ENCODE measurements at regions not wholly inside any gene's neighbourhood (a gene's known extent, or its start where the extent isn't known, plus 50 kb on each side); places are given as distances from the start of the nearest gene placed in this dataset.

DNA sequence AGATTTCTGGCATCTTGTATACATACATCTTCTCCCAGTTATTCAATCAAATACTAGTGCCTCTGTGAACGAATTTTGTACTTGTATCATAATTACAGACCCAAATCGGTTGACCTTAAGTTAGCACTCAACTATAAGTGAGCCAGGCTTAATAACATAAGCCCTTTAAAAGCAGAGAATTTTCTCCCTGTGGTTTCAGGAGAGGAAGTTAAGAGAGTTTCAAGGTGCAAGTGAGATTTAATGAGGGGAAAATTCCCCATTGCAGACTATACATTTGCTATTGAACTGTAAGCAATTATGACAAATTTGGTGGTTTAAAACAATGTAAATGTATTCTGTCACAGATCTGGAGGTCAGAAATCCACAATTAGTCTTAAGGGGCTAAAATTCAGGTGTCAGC is 261.9 kb upstream of the NREP start:
- TF ChIP-seq EP300 (IDR thresholded peaks at IDR 0.05), result no peak
- TF ChIP-seq, protein P1, sequence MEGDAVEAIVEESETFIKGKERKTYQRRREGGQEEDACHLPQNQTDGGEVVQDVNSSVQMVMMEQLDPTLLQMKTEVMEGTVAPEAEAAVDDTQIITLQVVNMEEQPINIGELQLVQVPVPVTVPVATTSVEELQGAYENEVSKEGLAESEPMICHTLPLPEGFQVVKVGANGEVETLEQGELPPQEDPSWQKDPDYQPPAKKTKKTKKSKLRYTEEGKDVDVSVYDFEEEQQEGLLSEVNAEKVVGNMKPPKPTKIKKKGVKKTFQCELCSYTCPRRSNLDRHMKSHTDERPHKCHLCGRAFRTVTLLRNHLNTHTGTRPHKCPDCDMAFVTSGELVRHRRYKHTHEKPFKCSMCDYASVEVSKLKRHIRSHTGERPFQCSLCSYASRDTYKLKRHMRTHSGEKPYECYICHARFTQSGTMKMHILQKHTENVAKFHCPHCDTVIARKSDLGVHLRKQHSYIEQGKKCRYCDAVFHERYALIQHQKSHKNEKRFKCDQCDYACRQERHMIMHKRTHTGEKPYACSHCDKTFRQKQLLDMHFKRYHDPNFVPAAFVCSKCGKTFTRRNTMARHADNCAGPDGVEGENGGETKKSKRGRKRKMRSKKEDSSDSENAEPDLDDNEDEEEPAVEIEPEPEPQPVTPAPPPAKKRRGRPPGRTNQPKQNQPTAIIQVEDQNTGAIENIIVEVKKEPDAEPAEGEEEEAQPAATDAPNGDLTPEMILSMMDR (IDR thresholded peaks at IDR 0.05), result no peak
- no peak for TF ChIP-seq POLR2A (IDR thresholded peaks at IDR 0.05; ENCODE audit: low read depth)
- TF ChIP-seq POLR2AphosphoS5 (IDR thresholded peaks at IDR 0.05), result no peak
